ENCODE measurements at regions not wholly inside any gene's neighbourhood (a gene's known extent, or its start where the extent isn't known, plus 50 kb on each side); places are given as distances from the start of the nearest gene placed in this dataset.

GRCh38 chr20:60760256-60761000 is 491.6 kb upstream of the CDH4 start:
- no peak for ATAC-seq
- 3% methylated on average over 6 of the region's 6 CpGs for WGBS (ENCODE audit: missing lambda C conversion rate)
- CTCF ChIA-PET, result no interaction called here
- DNase-seq (ENCODE audit: low read depth in 1 of 2, low spot score in 1 of 2), result no peak
- Histone ChIP-seq H3K4me1 (no peaks in the 10 kb centered on the region), H3K4me3 (no peak overlapping the region), H3K27ac (no peak overlapping the region), H3K9me3 (no peaks in the 10 kb centered on the region), H3K4me2 (no peak overlapping the region)
- no peak for TF ChIP-seq BHLHE40 (IDR thresholded peaks at IDR 0.05; ENCODE audit: low read depth, low read length)
- no peak for FAIRE-seq
- POLR2A ChIA-PET, result no interaction called here

- TF ChIP-seq FOSB (CRISPR knock-in tag; IDR thresholded peaks at IDR 0.05) (no peak), ATOH8 (CRISPR knock-in tag; IDR thresholded peaks at IDR 0.05; ENCODE audit: low read depth) (no peak), JUN (IDR thresholded peaks at IDR 0.05) (no peak), NPAS2 (CRISPR knock-in tag; IDR thresholded peaks at IDR 0.05; ENCODE audit: borderline replicate concordance) (no peak), CEBPB (IDR thresholded peaks at IDR 0.05) (no peak), FOXS1 (CRISPR knock-in tag; IDR thresholded peaks at IDR 0.05) (no peak), TFCP2L1 (CRISPR knock-in tag; IDR thresholded peaks at IDR 0.05) (no peak), KDM1A (IDR thresholded peaks at IDR 0.05; ENCODE audit: low read depth) (no peak), NFE2L2 (conservative IDR thresholded peaks at IDR 0.05; ENCODE audit: low read length) (no peak), SMC3 (IDR thresholded peaks at IDR 0.05) (no peak), SREBF2 (IDR thresholded peaks at IDR 0.05) (no peak), CTCF (IDR thresholded peaks at IDR 0.05) (no peak), PHF8 (IDR thresholded peaks at IDR 0.05; ENCODE audit: borderline replicate concordance, low read depth) (no peak), USF2 (IDR thresholded peaks at IDR 0.05) (no peak), EHF (CRISPR knock-in tag; IDR thresholded peaks at IDR 0.05) (no peak), MAZ (IDR thresholded peaks at IDR 0.05; ENCODE audit: borderline replicate concordance, low read depth, low read length) (no peak)
- no peaks in the 10 kb centered on the region for H3K4me1 ChIP-seq
- H3K4me2 ChIP-seq, result no peak overlapping the region
- ATAC-seq, result no peak
- no peak overlapping the region for H3K27ac ChIP-seq
- ChIA-PET CTCF (no interaction called here), POLR2A (no interaction called here)
- no peak for FAIRE-seq
- no peak for DNase-seq (ENCODE audit: low read depth in 1 of 2, low spot score in 1 of 2)
- no peaks in the 10 kb centered on the region for H3K9me3 ChIP-seq
- WGBS (ENCODE audit: missing lambda C conversion rate), result 42% methylated on average over 9 of the region's 9 CpGs
- no peak overlapping the region for H3K4me3 ChIP-seq
Measured at GRCh38 chr20:60761056-60761455, 491.0 kb upstream of the CDH4 start.

- H3K4me1 ChIP-seq, result no peaks in the 10 kb centered on the region
- no peaks in the 10 kb centered on the region for H3K9me3 ChIP-seq
- TF ChIP-seq RNF2 (IDR thresholded peaks at IDR 0.05; ENCODE audit: borderline replicate concordance, low read depth), result no peak
- no peak for TF ChIP-seq BHLHE40 (IDR thresholded peaks at IDR 0.05; ENCODE audit: low read depth, low read length)
- no peak for TF ChIP-seq SREBF2 (IDR thresholded peaks at IDR 0.05)
- TF ChIP-seq ZNF302 (CRISPR knock-in tag; IDR thresholded peaks at IDR 0.05), result no peak
- TF ChIP-seq FOSL2 (IDR thresholded peaks at IDR 0.05), result no peak
- no peak for TF ChIP-seq FOSL2 (CRISPR knock-in tag; IDR thresholded peaks at IDR 0.05)
- no peak for TF ChIP-seq HES2 (IDR thresholded peaks at IDR 0.05)
- no peak for TF ChIP-seq EP300 (IDR thresholded peaks at IDR 0.05)
- no peak for TF ChIP-seq TP53 (CRISPR knock-in tag; IDR thresholded peaks at IDR 0.05)
- no peak for TF ChIP-seq RCOR1 (IDR thresholded peaks at IDR 0.05; ENCODE audit: low read depth, low read length)
- POLR2A ChIA-PET, result no interaction called here
- no peak for ATAC-seq
- CTCF ChIA-PET, result no interaction called here
- no peak overlapping the region for H3K4me2 ChIP-seq
- FAIRE-seq, result no peak
- DNase-seq (ENCODE audit: low read depth in 1 of 2, low spot score in 1 of 2), result no peak
- H3K27ac ChIP-seq, result no peak overlapping the region
- H3K4me3 ChIP-seq, result no peak overlapping the region
- 32% methylated on average over 6 of the region's 6 CpGs for WGBS (ENCODE audit: missing lambda C conversion rate)
Measured at GRCh38 chr20:60762386-60762785, 489.7 kb upstream of the CDH4 start.
